ENCODE measurements at regions not wholly inside any gene's neighbourhood (a gene's known extent, or its start where the extent isn't known, plus 50 kb on each side); places are given as distances from the start of the nearest gene placed in this dataset.
A peak's percentile ranks its signal among the peaks of the same experiment; 100 is the strongest.

DNA sequence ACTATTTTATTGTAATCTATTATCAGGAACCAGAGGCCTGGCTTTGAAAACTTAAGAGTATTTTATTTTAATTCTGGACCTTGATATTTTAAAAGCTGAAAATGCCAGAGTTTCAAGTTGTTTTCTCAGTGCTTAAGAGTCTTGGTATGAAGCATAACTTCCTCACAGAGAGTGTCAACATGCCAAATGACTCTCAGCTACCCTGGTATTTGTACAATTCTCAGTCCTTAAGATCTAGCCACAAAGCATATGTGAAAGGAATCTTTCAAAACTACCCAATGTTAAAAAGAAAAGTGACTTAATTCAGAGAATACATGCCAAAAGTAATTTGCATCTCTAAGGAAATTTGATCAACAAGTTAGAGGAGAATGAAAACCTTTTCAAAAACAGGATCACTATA is 171.9 kb downstream of the DKK2 start:
- H3K79me2 ChIP-seq (ENCODE audit: control insufficient read depth, insufficient read depth, low read length): no peaks in the 10 kb centered on the region
- H3K27me3 ChIP-seq (ENCODE audit: control insufficient read depth in 2 of 2, insufficient read depth in 2 of 2, low read length in 2 of 2): no peaks in the 10 kb centered on the region
- POLR2A ChIA-PET: no interaction called here
- no peak overlapping the region for H3K4me3 ChIP-seq (replicated peaks in 1 of 3; ENCODE audit: insufficient read depth in 1 of 3, low read depth in 1 of 3, low read length in 3 of 3)
- CTCF ChIA-PET: interaction anchor here (0.6 kb wide), 1 partner anchor 9 kb away, joined by 3 read pairs; no protein-coding TSS in a partner anchor
- no peaks in the 10 kb centered on the region for H3K36me3 ChIP-seq (ENCODE audit: control insufficient read depth in 2 of 2, extremely low read depth in 1 of 2, insufficient read depth in 2 of 2, low read length in 2 of 2)
- dilution Hi-C loops (cut with MboI; ENCODE audit: extremely low pct_ligation_motif_present, low sequenced_read_pairs) (no loop called here), intact Hi-C loops (cut with micrococcal nuclease) (no loop called here)
- no TSS peak for BruUV-seq (replicated peaks)
- no peaks in the 10 kb centered on the region for H3K4me1 ChIP-seq (ENCODE audit: control insufficient read depth, extremely low read depth, insufficient read depth, low read length)
- H4K20me1 ChIP-seq (replicated peaks; ENCODE audit: control insufficient read depth, extremely low read depth, insufficient read depth, low read length): no peaks in the 10 kb centered on the region
- H3K9me3 ChIP-seq (replicated peaks; ENCODE audit: control insufficient read depth, insufficient read depth, low read length): no peaks in the 10 kb centered on the region
- DNase-seq (ENCODE audit: low read depth, low spot score) (no peak), FAIRE-seq (peak; percentile 54)
- no peak overlapping the region for H3K27ac ChIP-seq (ENCODE audit: insufficient read depth, low read depth, low read length)
- TF ChIP-seq GATA2 (IDR thresholded peaks at IDR 0.05; ENCODE audit: insufficient read depth, insufficient read length, low read depth, low read length): no peak
- TF ChIP-seq EZH2 (IDR thresholded peaks at IDR 0.05; ENCODE audit: borderline replicate concordance, low read depth, low read length, severe bottlenecking): no peak
- TF ChIP-seq JUN (IDR thresholded peaks at IDR 0.05; ENCODE audit: borderline replicate concordance, insufficient read depth, insufficient read length, low read depth): no peak
- no peak for TF ChIP-seq MYC (IDR thresholded peaks at IDR 0.05; ENCODE audit: low read depth, low read length)
- no peak for TF ChIP-seq POLR2AphosphoS5 (IDR thresholded peaks at IDR 0.05; ENCODE audit: insufficient read depth, low read depth, low read length)
- no peak for TF ChIP-seq POLR2A (IDR thresholded peaks at IDR 0.05; ENCODE audit: low read depth, low read length)
- TF ChIP-seq, protein P1, sequence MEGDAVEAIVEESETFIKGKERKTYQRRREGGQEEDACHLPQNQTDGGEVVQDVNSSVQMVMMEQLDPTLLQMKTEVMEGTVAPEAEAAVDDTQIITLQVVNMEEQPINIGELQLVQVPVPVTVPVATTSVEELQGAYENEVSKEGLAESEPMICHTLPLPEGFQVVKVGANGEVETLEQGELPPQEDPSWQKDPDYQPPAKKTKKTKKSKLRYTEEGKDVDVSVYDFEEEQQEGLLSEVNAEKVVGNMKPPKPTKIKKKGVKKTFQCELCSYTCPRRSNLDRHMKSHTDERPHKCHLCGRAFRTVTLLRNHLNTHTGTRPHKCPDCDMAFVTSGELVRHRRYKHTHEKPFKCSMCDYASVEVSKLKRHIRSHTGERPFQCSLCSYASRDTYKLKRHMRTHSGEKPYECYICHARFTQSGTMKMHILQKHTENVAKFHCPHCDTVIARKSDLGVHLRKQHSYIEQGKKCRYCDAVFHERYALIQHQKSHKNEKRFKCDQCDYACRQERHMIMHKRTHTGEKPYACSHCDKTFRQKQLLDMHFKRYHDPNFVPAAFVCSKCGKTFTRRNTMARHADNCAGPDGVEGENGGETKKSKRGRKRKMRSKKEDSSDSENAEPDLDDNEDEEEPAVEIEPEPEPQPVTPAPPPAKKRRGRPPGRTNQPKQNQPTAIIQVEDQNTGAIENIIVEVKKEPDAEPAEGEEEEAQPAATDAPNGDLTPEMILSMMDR (IDR thresholded peaks at IDR 0.05; ENCODE audit: extremely low read depth in 1 of 2, insufficient read depth in 1 of 2, low read depth in 1 of 2, low read length in 2 of 2): no peak
- TF ChIP-seq, protein P2, sequence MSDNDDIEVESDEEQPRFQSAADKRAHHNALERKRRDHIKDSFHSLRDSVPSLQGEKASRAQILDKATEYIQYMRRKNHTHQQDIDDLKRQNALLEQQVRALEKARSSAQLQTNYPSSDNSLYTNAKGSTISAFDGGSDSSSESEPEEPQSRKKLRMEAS (IDR thresholded peaks at IDR 0.05; ENCODE audit: insufficient read depth, insufficient read length): no peak
- TF ChIP-seq FOS (IDR thresholded peaks at IDR 0.05; ENCODE audit: borderline replicate concordance, insufficient read depth, low read length): no peak
- no peaks in the 10 kb centered on the region for H3K9me1 ChIP-seq (replicated peaks; ENCODE audit: control insufficient read depth, extremely low read depth, insufficient read depth, low read length)
- no peak overlapping the region for H3K4me2 ChIP-seq (ENCODE audit: insufficient read depth, low read length)
- H3K9ac ChIP-seq (replicated peaks; ENCODE audit: extremely low read depth, insufficient read depth, low read length): no peak overlapping the region
- H2AFZ ChIP-seq (ENCODE audit: low read depth, low read length): no peak overlapping the region

All from endothelial cell of umbilical vein (primary cell).